ENCODE measurements at regions not wholly inside any gene's neighbourhood (a gene's known extent, or its start where the extent isn't known, plus 50 kb on each side); places are given as distances from the start of the nearest gene placed in this dataset.

- no peak for TF ChIP-seq CTCF (IDR thresholded peaks at IDR 0.05; ENCODE audit: low read depth, low read length)
- TF ChIP-seq MYC (IDR thresholded peaks at IDR 0.05; ENCODE audit: low read depth, low read length), result no peak
- TF ChIP-seq MAX (IDR thresholded peaks at IDR 0.05; ENCODE audit: low read depth, low read length), result no peak
- TF ChIP-seq POLR2A (IDR thresholded peaks at IDR 0.05; ENCODE audit: extremely low read depth, insufficient read length), result no peak
Measured at GRCh38 chr13:67986234-67986633, 756.1 kb upstream of the PCDH9 start.
